ES-I3 (cell line): ENCODE measurements at regions not wholly inside any gene's neighbourhood (a gene's known extent, or its start where the extent isn't known, plus 50 kb on each side); places are given as distances from the start of the nearest gene placed in this dataset.

Experiments
- H3K36me3 ChIP-seq: 2 replicates; pipeline ENCODE4 v1.6.1; 2013; ENCODE audit warnings: mild to moderate bottlenecking, low read length, control low read depth, moderate library complexity; ENCODE audit not compliant: insufficient read depth
- H3K4me1 ChIP-seq: 2 replicates; pipeline ENCODE4 v1.6.1; 2013; ENCODE audit warnings: mild to moderate bottlenecking, control low read depth, low read length; ENCODE audit not compliant: insufficient read depth
- H3K9ac ChIP-seq: 2 replicates; pipeline ENCODE4 v1.6.1; 2013; ENCODE audit warnings: low read depth, mild to moderate bottlenecking, low read length, moderate library complexity
- H3K9me3 ChIP-seq: 2 replicates; pipeline ENCODE4 v1.6.1; 2013; ENCODE audit warnings: mild to moderate bottlenecking, low read length, moderate library complexity; ENCODE audit not compliant: control insufficient read depth, insufficient read depth

- H3K4me1 ChIP-seq, result no peaks in the 10 kb centered on the region
- no peak overlapping the region for H3K9ac ChIP-seq
These were observed 1036.7 kb upstream of the CELF4 start for GRCh38 chr18:38602341-38602740.

GRCh38 chr18:38587571-38587970 lies 1022.0 kb upstream of the CELF4 start:
- Histone ChIP-seq H3K4me1 (no peaks in the 10 kb centered on the region), H3K36me3 (no peaks in the 10 kb centered on the region), H3K9ac (no peak overlapping the region), H3K9me3 (no peaks in the 10 kb centered on the region)

More at GRCh38 chr18:38602341-38602740, 1036.7 kb upstream of the CELF4 start:
- Histone ChIP-seq H3K9me3 (no peaks in the 10 kb centered on the region), H3K36me3 (no peaks in the 10 kb centered on the region)

- Histone ChIP-seq H3K4me1 (no peaks in the 10 kb centered on the region), H3K9ac (no peak overlapping the region), H3K9me3 (no peaks in the 10 kb centered on the region), H3K36me3 (no peaks in the 10 kb centered on the region)
These were observed 1020.7 kb upstream of the CELF4 start for GRCh38 chr18:38586327-38586726.

DNA sequence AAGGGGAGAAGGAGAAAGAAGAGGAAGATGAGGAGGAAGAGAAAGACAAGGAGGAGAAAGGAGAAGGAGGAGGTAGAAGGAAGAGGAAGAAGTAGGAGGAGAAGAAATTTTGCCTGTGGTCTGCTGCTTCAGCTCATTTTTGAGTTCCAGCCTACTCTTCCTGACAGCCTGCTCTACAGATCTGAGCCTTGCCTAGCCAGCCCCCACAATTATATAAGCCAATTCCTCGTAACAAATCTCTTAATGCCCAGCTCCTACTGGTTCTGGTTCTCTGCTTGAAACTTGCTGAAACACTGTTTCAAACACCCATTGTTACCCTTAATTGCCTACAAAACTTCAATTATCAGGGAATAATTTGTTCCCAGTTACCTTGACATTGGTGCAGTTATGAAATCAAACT lies 1014.2 kb upstream of the CELF4 start:
- Histone ChIP-seq H3K9ac (no peak overlapping the region), H3K36me3 (no peaks in the 10 kb centered on the region)

DNA sequence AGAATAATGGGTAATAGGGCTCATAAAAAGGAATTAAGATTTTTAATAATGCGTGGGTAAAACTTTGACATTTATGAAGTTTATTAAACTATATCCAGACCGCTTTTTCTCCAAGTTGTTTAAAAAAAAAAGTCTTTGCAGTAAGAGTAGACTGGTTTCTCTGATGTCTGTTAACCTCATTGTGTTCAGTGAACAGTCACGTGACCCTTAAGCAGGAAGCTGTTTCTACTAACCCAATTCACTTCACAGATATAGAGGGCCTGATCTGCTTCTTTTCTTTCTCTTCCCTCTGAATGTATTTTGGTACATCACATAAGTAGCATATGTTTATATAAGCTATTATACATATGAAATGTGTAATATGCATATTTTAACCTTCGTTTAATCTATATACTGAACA lies 1011.3 kb upstream of the CELF4 start:
- Histone ChIP-seq H3K9ac (no peak overlapping the region), H3K9me3 (no peaks in the 10 kb centered on the region), H3K4me1 (no peaks in the 10 kb centered on the region), H3K36me3 (no peaks in the 10 kb centered on the region)

More for the DNA sequence above, 1014.2 kb upstream of the CELF4 start:
- Histone ChIP-seq H3K9me3 (no peaks in the 10 kb centered on the region), H3K4me1 (no peaks in the 10 kb centered on the region)

- H3K9ac ChIP-seq, result no peak overlapping the region
- H3K9me3 ChIP-seq, result no peaks in the 10 kb centered on the region
These were observed 1010.8 kb upstream of the CELF4 start for GRCh38 chr18:38576349-38576748.

GRCh38 chr18:38575648-38576047 lies 1010.0 kb upstream of the CELF4 start:
- no peak overlapping the region for H3K9ac ChIP-seq
- H3K4me1 ChIP-seq, result no peaks in the 10 kb centered on the region
- no peaks in the 10 kb centered on the region for H3K9me3 ChIP-seq
- H3K36me3 ChIP-seq, result no peaks in the 10 kb centered on the region

More at GRCh38 chr18:38576349-38576748, 1010.8 kb upstream of the CELF4 start:
- no peaks in the 10 kb centered on the region for H3K4me1 ChIP-seq
- H3K36me3 ChIP-seq, result no peaks in the 10 kb centered on the region

DNA sequence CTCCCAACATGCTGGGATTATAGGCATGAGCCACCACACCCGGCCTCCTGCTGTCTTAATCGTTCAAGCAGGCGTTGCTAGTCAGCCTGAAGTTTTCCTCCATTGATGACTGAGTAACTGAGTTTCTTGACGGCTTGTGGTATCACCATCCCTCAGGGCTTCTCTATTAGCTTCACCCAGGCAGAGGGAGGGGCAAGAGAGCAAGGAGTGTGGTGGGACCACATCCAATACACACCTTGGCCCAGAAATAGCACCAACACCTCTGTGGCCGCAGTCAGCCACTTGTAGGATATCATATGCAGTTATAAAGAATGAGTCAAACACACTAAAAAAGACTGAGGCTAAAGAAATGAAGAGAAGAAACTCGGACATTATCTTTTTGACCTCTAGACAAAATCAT lies 1009.4 kb upstream of the CELF4 start:
- Histone ChIP-seq H3K9me3 (no peaks in the 10 kb centered on the region), H3K36me3 (no peaks in the 10 kb centered on the region), H3K9ac (no peak overlapping the region), H3K4me1 (no peaks in the 10 kb centered on the region)

DNA sequence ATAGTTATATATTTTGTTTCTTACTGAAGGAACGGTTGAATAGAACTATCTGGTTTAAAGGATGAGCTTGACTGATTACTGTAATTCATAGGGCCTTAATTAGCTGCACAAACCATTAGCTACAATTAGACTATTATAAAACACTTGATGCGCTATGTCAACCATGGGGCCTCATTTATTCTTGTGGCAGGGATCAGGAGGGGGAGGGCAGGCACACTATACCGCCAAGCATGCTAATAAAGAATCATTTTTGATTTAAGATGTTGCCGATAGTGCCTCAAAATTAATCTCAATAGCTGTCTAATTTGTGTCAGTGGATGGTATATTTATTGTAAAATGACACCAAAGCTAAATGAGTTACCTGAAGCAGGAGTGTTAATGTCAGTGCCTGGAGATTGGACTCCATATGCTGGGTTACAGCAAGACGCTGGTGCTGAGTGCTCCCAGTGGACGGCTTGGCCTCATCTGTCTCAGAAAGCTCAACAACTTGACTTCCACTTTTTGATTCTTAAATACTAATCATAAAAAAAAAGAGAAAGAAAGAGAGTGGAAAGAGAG lies 1007.0 kb upstream of the CELF4 start:
- Histone ChIP-seq H3K9me3 (no peaks in the 10 kb centered on the region), H3K36me3 (no peaks in the 10 kb centered on the region), H3K9ac (no peak overlapping the region), H3K4me1 (no peaks in the 10 kb centered on the region)

GRCh38 chr18:38571651-38572050 lies 1006.1 kb upstream of the CELF4 start:
- no peaks in the 10 kb centered on the region; the same call in 1 of the 2 replicates for H3K9me3 ChIP-seq
- no peak overlapping the region for H3K9ac ChIP-seq
- no peaks in the 10 kb centered on the region for H3K36me3 ChIP-seq
- H3K4me1 ChIP-seq, result no peaks in the 10 kb centered on the region

- Histone ChIP-seq H3K9me3 (no peaks in the 10 kb centered on the region; the same call in 1 of the 2 replicates), H3K36me3 (no peaks in the 10 kb centered on the region), H3K4me1 (no peaks in the 10 kb centered on the region), H3K9ac (no peak overlapping the region)
These were observed 999.9 kb upstream of the CELF4 start for GRCh38 chr18:38565513-38565912.

- Histone ChIP-seq H3K9ac (no peak overlapping the region), H3K9me3 (no peaks in the 10 kb centered on the region; the same call in 1 of the 2 replicates), H3K4me1 (no peaks in the 10 kb centered on the region), H3K36me3 (no peaks in the 10 kb centered on the region)
These were observed 997.9 kb upstream of the CELF4 start for GRCh38 chr18:38563396-38563980.

DNA sequence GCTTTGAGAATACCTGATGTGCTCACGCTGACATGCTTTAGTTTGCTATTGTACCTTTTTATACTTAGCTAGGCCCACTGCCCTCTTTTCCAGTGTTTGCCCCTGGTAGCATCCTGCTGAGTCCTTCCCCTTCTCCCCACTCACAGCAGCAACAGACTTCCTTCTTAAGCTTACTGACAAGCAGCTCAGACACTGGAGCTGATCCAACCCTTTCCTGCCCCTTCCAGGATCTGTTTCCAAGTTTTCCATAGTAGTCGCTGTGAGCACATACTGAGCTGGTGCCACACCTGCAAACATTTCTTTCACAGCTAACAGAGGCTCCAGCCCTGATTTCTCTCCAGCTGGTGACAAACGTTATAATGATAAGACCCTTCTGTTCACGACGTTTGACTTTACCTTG lies 991.4 kb upstream of the CELF4 start:
- H3K9ac ChIP-seq, result no peak overlapping the region

DNA sequence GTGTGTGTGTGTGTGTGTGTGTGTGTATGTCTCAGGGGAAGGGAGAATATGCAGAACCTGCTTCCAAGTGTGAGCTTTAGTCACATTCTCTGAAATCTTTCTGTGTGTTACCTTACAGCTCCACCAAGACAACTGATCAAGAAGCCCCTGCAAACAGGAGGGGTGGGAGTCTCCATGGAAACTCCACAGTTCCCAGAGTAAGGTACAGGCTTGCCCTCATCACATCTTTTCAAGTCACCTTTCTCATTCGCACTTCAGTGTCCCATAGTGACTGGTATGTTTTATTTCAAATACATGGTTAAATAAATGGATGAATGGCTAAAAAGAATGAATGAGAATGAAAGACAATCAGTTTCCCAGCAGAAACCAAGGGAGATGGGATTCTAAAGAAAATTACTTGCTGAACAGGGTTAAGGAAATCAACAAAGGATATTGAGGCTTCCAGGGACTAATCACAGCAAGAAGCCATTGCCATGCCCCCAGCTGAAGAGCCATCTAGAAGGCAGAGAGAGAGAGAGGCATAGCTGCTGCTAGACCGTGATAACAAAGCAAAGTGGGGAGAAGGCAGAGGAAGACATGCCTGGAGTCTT lies 987.2 kb upstream of the CELF4 start:
- H3K9ac ChIP-seq, result no peak overlapping the region
- no peaks in the 10 kb centered on the region for H3K9me3 ChIP-seq
- no peaks in the 10 kb centered on the region for H3K36me3 ChIP-seq
- no peaks in the 10 kb centered on the region for H3K4me1 ChIP-seq

More for the DNA sequence above, 991.4 kb upstream of the CELF4 start:
- Histone ChIP-seq H3K9me3 (no peaks in the 10 kb centered on the region), H3K4me1 (no peaks in the 10 kb centered on the region), H3K36me3 (no peaks in the 10 kb centered on the region)

GRCh38 chr18:38551881-38552280 lies 986.3 kb upstream of the CELF4 start:
- H3K9ac ChIP-seq, result no peak overlapping the region
- H3K4me1 ChIP-seq, result no peaks in the 10 kb centered on the region
- H3K36me3 ChIP-seq, result no peaks in the 10 kb centered on the region
- H3K9me3 ChIP-seq, result no peaks in the 10 kb centered on the region
